PC-3 (cell line): ENCODE measurements at regions not wholly inside any gene's neighbourhood (a gene's known extent, or its start where the extent isn't known, plus 50 kb on each side); places are given as distances from the start of the nearest gene placed in this dataset.
"Not testable (repeated sequence)": the region's sequence is repeated elsewhere in the genome, so short reads cannot be mapped to it uniquely, and the experiment has no call there.

Experiments
- EZH2 ChIP-seq: fragments of 300-600 bp; sonication (generic); IDR thresholded peaks from one replicate; pipeline ENCODE4 v1.6.1; 2017; ENCODE audit warnings: antibody characterized with exemption, mild to moderate bottlenecking, low read length; ENCODE audit not compliant: unreplicated experiment
- EZH2phosphoT487 ChIP-seq: fragments of 300-600 bp; sonication (generic); IDR thresholded peaks from 2 replicates; pipeline ENCODE4 v1.6.1; 2018; ENCODE audit warnings: mild to moderate bottlenecking, antibody characterized with exemption, low read length, borderline replicate concordance
- TF ChIP-seq, protein P1 (sequence below): fragments of 300-600 bp; sonication (generic); conservative IDR thresholded peaks from 2 replicates; pipeline ENCODE4 v1.5.1; 2017; ENCODE audit warnings: antibody characterized with exemption, low read depth, mild to moderate bottlenecking, low read length

DNA sequence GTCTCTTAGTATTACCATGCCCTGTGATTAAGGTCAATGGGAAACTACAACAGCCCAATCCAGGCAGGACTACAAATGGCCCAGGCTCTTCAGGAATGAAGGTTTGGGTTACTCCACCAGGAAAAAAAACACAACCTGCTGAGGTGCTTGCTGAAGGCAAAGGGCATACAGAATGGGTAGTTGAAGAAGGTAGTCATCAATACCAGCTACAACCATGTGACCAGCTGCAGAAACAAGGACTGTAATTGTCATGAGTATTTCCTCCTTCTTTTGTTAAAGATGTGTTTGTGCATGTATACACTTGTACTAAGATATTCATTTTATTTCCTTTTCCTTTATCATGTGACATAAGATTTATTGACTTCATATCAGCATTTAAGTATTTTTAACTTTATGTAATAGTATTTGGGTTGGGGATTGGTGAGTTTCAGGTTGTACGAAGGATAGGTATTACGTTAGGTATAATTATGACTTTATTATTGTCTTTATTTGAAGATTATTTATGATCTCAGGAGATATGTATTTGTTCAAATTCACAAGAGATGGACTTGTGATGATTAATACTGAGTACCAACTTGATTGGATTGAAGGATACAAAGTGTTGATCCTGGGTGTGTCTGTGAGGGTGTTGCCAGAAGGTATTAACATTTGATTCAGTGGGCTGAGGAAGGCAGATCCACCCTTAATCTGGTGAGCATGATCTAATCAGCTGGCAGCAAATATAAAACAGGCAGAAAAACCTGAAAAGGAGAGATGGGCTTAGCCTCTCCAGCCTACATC, 256.0 kb upstream of the ATXN7L3B start:
- TF ChIP-seq, protein P1, sequence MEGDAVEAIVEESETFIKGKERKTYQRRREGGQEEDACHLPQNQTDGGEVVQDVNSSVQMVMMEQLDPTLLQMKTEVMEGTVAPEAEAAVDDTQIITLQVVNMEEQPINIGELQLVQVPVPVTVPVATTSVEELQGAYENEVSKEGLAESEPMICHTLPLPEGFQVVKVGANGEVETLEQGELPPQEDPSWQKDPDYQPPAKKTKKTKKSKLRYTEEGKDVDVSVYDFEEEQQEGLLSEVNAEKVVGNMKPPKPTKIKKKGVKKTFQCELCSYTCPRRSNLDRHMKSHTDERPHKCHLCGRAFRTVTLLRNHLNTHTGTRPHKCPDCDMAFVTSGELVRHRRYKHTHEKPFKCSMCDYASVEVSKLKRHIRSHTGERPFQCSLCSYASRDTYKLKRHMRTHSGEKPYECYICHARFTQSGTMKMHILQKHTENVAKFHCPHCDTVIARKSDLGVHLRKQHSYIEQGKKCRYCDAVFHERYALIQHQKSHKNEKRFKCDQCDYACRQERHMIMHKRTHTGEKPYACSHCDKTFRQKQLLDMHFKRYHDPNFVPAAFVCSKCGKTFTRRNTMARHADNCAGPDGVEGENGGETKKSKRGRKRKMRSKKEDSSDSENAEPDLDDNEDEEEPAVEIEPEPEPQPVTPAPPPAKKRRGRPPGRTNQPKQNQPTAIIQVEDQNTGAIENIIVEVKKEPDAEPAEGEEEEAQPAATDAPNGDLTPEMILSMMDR: not testable (repeated sequence)
- TF ChIP-seq EZH2phosphoT487, EZH2: not testable (repeated sequence)
